ENCODE measurements at regions not wholly inside any gene's neighbourhood (a gene's known extent, or its start where the extent isn't known, plus 50 kb on each side); places are given as distances from the start of the nearest gene placed in this dataset.

- H3K27ac ChIP-seq (ENCODE audit: insufficient read depth, low read length, poor library complexity, severe bottlenecking) = no peak overlapping the region
These were observed 192.9 kb upstream of the RAD23B start for GRCh38 chr9:107090218-107090617.

GRCh38 chr9:107093365-107094060 lies 189.6 kb upstream of the RAD23B start:
- H3K27me3 ChIP-seq (replicated peaks; ENCODE audit: control insufficient read depth, insufficient read depth, low read length, poor library complexity, severe bottlenecking) = no peaks in the 10 kb centered on the region
- DNase-seq = no peak
- no peaks in the 10 kb centered on the region for H3K4me1 ChIP-seq (ENCODE audit: control insufficient read depth, insufficient read depth, low read length, poor library complexity, severe bottlenecking)
- no peaks in the 10 kb centered on the region for H3K9me3 ChIP-seq (ENCODE audit: control insufficient read depth, low read length)
- H3K27ac ChIP-seq (ENCODE audit: insufficient read depth, low read length, poor library complexity, severe bottlenecking) = no peak overlapping the region
- no peaks in the 10 kb centered on the region for H3K36me3 ChIP-seq (ENCODE audit: control insufficient read depth, insufficient read depth, low read length)
- H3K4me3 ChIP-seq (ENCODE audit: insufficient read depth, low read depth, low read length, poor library complexity, severe bottlenecking) = no peak overlapping the region

More at GRCh38 chr9:107090218-107090617, 192.9 kb upstream of the RAD23B start:
- H3K4me3 ChIP-seq (ENCODE audit: insufficient read depth, low read depth, low read length, poor library complexity, severe bottlenecking) = no peak overlapping the region
- no peaks in the 10 kb centered on the region for H3K4me1 ChIP-seq (ENCODE audit: control insufficient read depth, insufficient read depth, low read length, poor library complexity, severe bottlenecking)
- no peaks in the 10 kb centered on the region for H3K36me3 ChIP-seq (ENCODE audit: control insufficient read depth, insufficient read depth, low read length)
- H3K27me3 ChIP-seq (replicated peaks; ENCODE audit: control insufficient read depth, insufficient read depth, low read length, poor library complexity, severe bottlenecking) = no peaks in the 10 kb centered on the region
- H3K9me3 ChIP-seq (ENCODE audit: control insufficient read depth, low read length) = no peaks in the 10 kb centered on the region
- no peak for DNase-seq

- no peak for DNase-seq
- Histone ChIP-seq H3K27me3 (replicated peaks; ENCODE audit: control insufficient read depth, insufficient read depth, low read length, poor library complexity, severe bottlenecking) (no peaks in the 10 kb centered on the region), H3K36me3 (ENCODE audit: control insufficient read depth, insufficient read depth, low read length) (no peaks in the 10 kb centered on the region), H3K9me3 (ENCODE audit: control insufficient read depth, low read length) (no peaks in the 10 kb centered on the region), H3K27ac (ENCODE audit: insufficient read depth, low read length, poor library complexity, severe bottlenecking) (no peak overlapping the region), H3K4me3 (ENCODE audit: insufficient read depth, low read depth, low read length, poor library complexity, severe bottlenecking) (no peak overlapping the region), H3K4me1 (ENCODE audit: control insufficient read depth, insufficient read depth, low read length, poor library complexity, severe bottlenecking) (no peaks in the 10 kb centered on the region)
These were observed 188.7 kb upstream of the RAD23B start for GRCh38 chr9:107094370-107094769.

- Histone ChIP-seq H3K27me3 (replicated peaks; ENCODE audit: control insufficient read depth, insufficient read depth, low read length, poor library complexity, severe bottlenecking) (no peaks in the 10 kb centered on the region), H3K4me3 (ENCODE audit: insufficient read depth, low read depth, low read length, poor library complexity, severe bottlenecking) (no peak overlapping the region), H3K27ac (ENCODE audit: insufficient read depth, low read length, poor library complexity, severe bottlenecking) (no peak overlapping the region), H3K9me3 (ENCODE audit: control insufficient read depth, low read length) (no peaks in the 10 kb centered on the region), H3K4me1 (ENCODE audit: control insufficient read depth, insufficient read depth, low read length, poor library complexity, severe bottlenecking) (no peaks in the 10 kb centered on the region), H3K36me3 (ENCODE audit: control insufficient read depth, insufficient read depth, low read length) (no peaks in the 10 kb centered on the region)
- DNase-seq = no peak
These were observed 182.5 kb upstream of the RAD23B start for GRCh38 chr9:107100591-107100990.

GRCh38 chr9:107102011-107102410 lies 181.1 kb upstream of the RAD23B start:
- no peak overlapping the region for H3K27ac ChIP-seq (ENCODE audit: insufficient read depth, low read length, poor library complexity, severe bottlenecking)
- DNase-seq = no peak
- no peaks in the 10 kb centered on the region for H3K27me3 ChIP-seq (replicated peaks; ENCODE audit: control insufficient read depth, insufficient read depth, low read length, poor library complexity, severe bottlenecking)
- no peaks in the 10 kb centered on the region for H3K9me3 ChIP-seq (ENCODE audit: control insufficient read depth, low read length)
- no peak overlapping the region for H3K4me3 ChIP-seq (ENCODE audit: insufficient read depth, low read depth, low read length, poor library complexity, severe bottlenecking)
- no peaks in the 10 kb centered on the region for H3K4me1 ChIP-seq (ENCODE audit: control insufficient read depth, insufficient read depth, low read length, poor library complexity, severe bottlenecking)
- no peaks in the 10 kb centered on the region for H3K36me3 ChIP-seq (ENCODE audit: control insufficient read depth, insufficient read depth, low read length)

- DNase-seq = no peak
- Histone ChIP-seq H3K27me3 (replicated peaks; ENCODE audit: control insufficient read depth, insufficient read depth, low read length, poor library complexity, severe bottlenecking) (no peaks in the 10 kb centered on the region), H3K4me1 (ENCODE audit: control insufficient read depth, insufficient read depth, low read length, poor library complexity, severe bottlenecking) (no peaks in the 10 kb centered on the region), H3K27ac (ENCODE audit: insufficient read depth, low read length, poor library complexity, severe bottlenecking) (no peak overlapping the region), H3K4me3 (ENCODE audit: insufficient read depth, low read depth, low read length, poor library complexity, severe bottlenecking) (no peak overlapping the region), H3K9me3 (ENCODE audit: control insufficient read depth, low read length) (no peaks in the 10 kb centered on the region), H3K36me3 (ENCODE audit: control insufficient read depth, insufficient read depth, low read length) (no peaks in the 10 kb centered on the region)
These were observed 179.5 kb upstream of the RAD23B start for GRCh38 chr9:107103621-107104020.

GRCh38 chr9:107105784-107106183 lies 177.3 kb upstream of the RAD23B start:
- no peak for DNase-seq
- no peaks in the 10 kb centered on the region for H3K9me3 ChIP-seq (ENCODE audit: control insufficient read depth, low read length)
- H3K27me3 ChIP-seq (replicated peaks; ENCODE audit: control insufficient read depth, insufficient read depth, low read length, poor library complexity, severe bottlenecking) = no peaks in the 10 kb centered on the region
- H3K27ac ChIP-seq (ENCODE audit: insufficient read depth, low read length, poor library complexity, severe bottlenecking) = no peak overlapping the region
- no peaks in the 10 kb centered on the region for H3K4me1 ChIP-seq (ENCODE audit: control insufficient read depth, insufficient read depth, low read length, poor library complexity, severe bottlenecking)
- H3K4me3 ChIP-seq (ENCODE audit: insufficient read depth, low read depth, low read length, poor library complexity, severe bottlenecking) = no peak overlapping the region
- H3K36me3 ChIP-seq (ENCODE audit: control insufficient read depth, insufficient read depth, low read length) = no peaks in the 10 kb centered on the region

GRCh38 chr9:107106416-107106815 lies 176.7 kb upstream of the RAD23B start:
- H3K4me3 ChIP-seq (ENCODE audit: insufficient read depth, low read depth, low read length, poor library complexity, severe bottlenecking) = no peak overlapping the region
- H3K27ac ChIP-seq (ENCODE audit: insufficient read depth, low read length, poor library complexity, severe bottlenecking) = no peak overlapping the region
- H3K36me3 ChIP-seq (ENCODE audit: control insufficient read depth, insufficient read depth, low read length) = no peaks in the 10 kb centered on the region
- no peaks in the 10 kb centered on the region for H3K4me1 ChIP-seq (ENCODE audit: control insufficient read depth, insufficient read depth, low read length, poor library complexity, severe bottlenecking)
- DNase-seq = no peak
- H3K9me3 ChIP-seq (ENCODE audit: control insufficient read depth, low read length) = no peaks in the 10 kb centered on the region
- no peaks in the 10 kb centered on the region for H3K27me3 ChIP-seq (replicated peaks; ENCODE audit: control insufficient read depth, insufficient read depth, low read length, poor library complexity, severe bottlenecking)

GRCh38 chr9:107108342-107109130 lies 174.5 kb upstream of the RAD23B start:
- DNase-seq = no peak
- H3K9me3 ChIP-seq (ENCODE audit: control insufficient read depth, low read length) = no peaks in the 10 kb centered on the region
- no peak overlapping the region for H3K27ac ChIP-seq (ENCODE audit: insufficient read depth, low read length, poor library complexity, severe bottlenecking)
- no peaks in the 10 kb centered on the region for H3K4me1 ChIP-seq (ENCODE audit: control insufficient read depth, insufficient read depth, low read length, poor library complexity, severe bottlenecking)
- no peaks in the 10 kb centered on the region for H3K27me3 ChIP-seq (replicated peaks; ENCODE audit: control insufficient read depth, insufficient read depth, low read length, poor library complexity, severe bottlenecking)
- no peaks in the 10 kb centered on the region for H3K36me3 ChIP-seq (ENCODE audit: control insufficient read depth, insufficient read depth, low read length)
- no peak overlapping the region for H3K4me3 ChIP-seq (ENCODE audit: insufficient read depth, low read depth, low read length, poor library complexity, severe bottlenecking)

- H3K4me3 ChIP-seq (ENCODE audit: insufficient read depth, low read depth, low read length, poor library complexity, severe bottlenecking) = no peak overlapping the region
- H3K27me3 ChIP-seq (replicated peaks; ENCODE audit: control insufficient read depth, insufficient read depth, low read length, poor library complexity, severe bottlenecking) = no peaks in the 10 kb centered on the region
- no peak overlapping the region for H3K27ac ChIP-seq (ENCODE audit: insufficient read depth, low read length, poor library complexity, severe bottlenecking)
- no peaks in the 10 kb centered on the region for H3K9me3 ChIP-seq (ENCODE audit: control insufficient read depth, low read length)
- H3K4me1 ChIP-seq (ENCODE audit: control insufficient read depth, insufficient read depth, low read length, poor library complexity, severe bottlenecking) = no peaks in the 10 kb centered on the region
- no peak for DNase-seq
- no peaks in the 10 kb centered on the region for H3K36me3 ChIP-seq (ENCODE audit: control insufficient read depth, insufficient read depth, low read length)
These were observed 173.8 kb upstream of the RAD23B start for GRCh38 chr9:107109324-107109723.

Measured in effector memory CD4-positive, alpha-beta T cell (primary cell).